Left ventricle myocardium inferior (tissue), 1 donor: ENCODE measurements at regions not wholly inside any gene's neighbourhood (a gene's known extent, or its start where the extent isn't known, plus 50 kb on each side); places are given as distances from the start of the nearest gene placed in this dataset.

Experiments used
- DNase-seq: peaks from one replicate; pipeline ENCODE4 v3.0.0-alpha.2; 2020
- H3K27ac ChIP-seq: fragments of 200-600 bp; replicated peaks from 2 replicates; pipeline ENCODE4 v1.8.0; 2021
- H3K27me3 ChIP-seq: fragments of 200-600 bp; 2 replicates; pipeline ENCODE4 v1.8.0; 2021; ENCODE audit warnings: low read depth
- H3K36me3 ChIP-seq: fragments of 200-600 bp; 2 replicates; pipeline ENCODE4 v1.8.0; 2021
- H3K4me1 ChIP-seq: fragments of 200-600 bp; 2 replicates; pipeline ENCODE4 v1.8.0; 2021
- H3K4me3 ChIP-seq: fragments of 200-600 bp; 2 replicates; pipeline ENCODE4 v1.8.0; 2021; ENCODE audit warnings: mild to moderate bottlenecking, moderate library complexity
- H3K9me3 ChIP-seq: fragments of 200-600 bp; replicated peaks from 2 replicates; pipeline ENCODE4 v1.8.0; 2021
- intact Hi-C: fragments of 100-400 bp; cut with micrococcal nuclease; formaldehyde crosslinking; loops from one replicate; pipeline ENCODE4 v1.11.0; 2022
- TF ChIP-seq, protein P1 (sequence below): fragments of 200-600 bp; IDR thresholded peaks from 2 replicates; pipeline ENCODE4 v1.8.0; 2021; ENCODE audit warnings: antibody characterized with exemption, mild to moderate bottlenecking, borderline replicate concordance
- donor health status: DM: no; HTN: yes; CAD: no; lungs with severe emphysema.

DNA sequence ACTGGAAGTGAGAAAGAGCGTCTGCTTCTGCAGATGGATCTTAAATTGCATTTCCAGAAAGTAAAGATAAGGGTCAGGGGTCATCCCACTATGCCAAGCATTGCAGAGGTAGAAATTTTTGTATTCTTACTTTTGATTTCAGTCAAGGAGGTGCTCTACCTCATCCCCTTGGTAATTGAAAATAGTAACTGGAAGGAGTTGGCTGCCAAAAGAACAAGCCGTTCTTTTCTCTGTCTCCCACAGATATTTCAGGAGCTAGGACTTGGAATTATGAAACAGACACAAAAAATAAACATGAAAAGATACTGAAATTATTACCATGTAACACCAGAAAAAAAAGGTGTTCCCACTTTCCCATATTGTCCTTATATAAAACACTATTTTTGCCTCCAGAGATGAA is 309.9 kb upstream of the UMPS start:
- peaks cover 41% of the 10 kb centered on the region for H3K36me3 ChIP-seq

DNA sequence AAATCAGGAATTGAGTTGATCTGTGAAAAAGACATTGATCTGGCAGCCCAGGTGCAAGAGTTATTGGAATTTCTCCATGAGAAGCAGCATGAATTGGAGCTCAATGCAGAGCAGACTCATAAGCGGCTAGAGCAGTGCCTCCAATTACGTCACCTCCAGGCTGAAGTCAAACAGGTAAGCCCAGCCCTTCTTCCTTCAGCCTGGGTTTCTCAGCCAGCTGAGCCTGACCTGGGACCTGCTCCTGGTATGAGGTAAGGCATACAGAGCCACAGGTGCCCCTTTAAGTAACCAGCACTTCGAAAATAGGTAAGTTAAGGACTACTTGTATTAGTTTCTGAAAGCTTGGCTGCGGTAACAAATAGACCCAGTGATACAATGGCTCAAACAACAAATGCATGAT is 307.4 kb upstream of the UMPS start:
- intact Hi-C loops: no loop called here
- Histone ChIP-seq H3K4me1 (peaks cover 18% of the 10 kb centered on the region), H3K27me3 (no peaks in the 10 kb centered on the region), H3K27ac (no peak overlapping the region), H3K9me3 (no peaks in the 10 kb centered on the region), H3K36me3 (peaks cover 38% of the 10 kb centered on the region), H3K4me3 (no peak overlapping the region)
- TF ChIP-seq, protein P1, sequence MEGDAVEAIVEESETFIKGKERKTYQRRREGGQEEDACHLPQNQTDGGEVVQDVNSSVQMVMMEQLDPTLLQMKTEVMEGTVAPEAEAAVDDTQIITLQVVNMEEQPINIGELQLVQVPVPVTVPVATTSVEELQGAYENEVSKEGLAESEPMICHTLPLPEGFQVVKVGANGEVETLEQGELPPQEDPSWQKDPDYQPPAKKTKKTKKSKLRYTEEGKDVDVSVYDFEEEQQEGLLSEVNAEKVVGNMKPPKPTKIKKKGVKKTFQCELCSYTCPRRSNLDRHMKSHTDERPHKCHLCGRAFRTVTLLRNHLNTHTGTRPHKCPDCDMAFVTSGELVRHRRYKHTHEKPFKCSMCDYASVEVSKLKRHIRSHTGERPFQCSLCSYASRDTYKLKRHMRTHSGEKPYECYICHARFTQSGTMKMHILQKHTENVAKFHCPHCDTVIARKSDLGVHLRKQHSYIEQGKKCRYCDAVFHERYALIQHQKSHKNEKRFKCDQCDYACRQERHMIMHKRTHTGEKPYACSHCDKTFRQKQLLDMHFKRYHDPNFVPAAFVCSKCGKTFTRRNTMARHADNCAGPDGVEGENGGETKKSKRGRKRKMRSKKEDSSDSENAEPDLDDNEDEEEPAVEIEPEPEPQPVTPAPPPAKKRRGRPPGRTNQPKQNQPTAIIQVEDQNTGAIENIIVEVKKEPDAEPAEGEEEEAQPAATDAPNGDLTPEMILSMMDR: no peak
- no peak for DNase-seq

More for the DNA sequence above, 309.9 kb upstream of the UMPS start:
- Histone ChIP-seq H3K9me3 (no peaks in the 10 kb centered on the region), H3K27me3 (no peaks in the 10 kb centered on the region), H3K27ac (no peak overlapping the region), H3K4me3 (no peak overlapping the region), H3K4me1 (peaks cover 18% of the 10 kb centered on the region)
- TF ChIP-seq, protein P1: no peak
- DNase-seq: no peak
- intact Hi-C loops: no loop called here

DNA sequence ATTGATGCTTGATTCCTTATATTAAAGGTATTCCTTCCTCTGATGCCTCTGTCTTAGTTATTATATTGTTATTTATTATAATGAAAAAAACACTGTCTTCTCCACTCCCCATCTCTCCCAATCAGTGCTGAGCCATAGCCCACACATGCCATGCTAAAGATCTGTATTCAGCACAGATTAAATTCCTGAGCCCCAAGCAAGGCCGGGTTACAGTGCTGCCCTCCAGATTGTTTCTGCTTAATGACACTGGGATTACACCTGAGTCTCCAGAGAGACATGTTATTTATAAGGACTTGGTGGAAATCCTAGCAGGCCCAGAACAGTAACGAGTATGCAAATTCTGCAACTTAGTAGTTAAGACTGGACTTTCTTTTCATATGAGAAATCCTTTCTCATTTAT is 305.9 kb upstream of the UMPS start:
- Histone ChIP-seq H3K36me3 (peaks cover 36% of the 10 kb centered on the region), H3K4me1 (peaks cover 16% of the 10 kb centered on the region), H3K27me3 (no peaks in the 10 kb centered on the region), H3K4me3 (no peak overlapping the region), H3K27ac (no peak overlapping the region), H3K9me3 (no peaks in the 10 kb centered on the region)
- TF ChIP-seq, protein P1: no peak
- DNase-seq: no peak
- intact Hi-C loops: no loop called here

DNA sequence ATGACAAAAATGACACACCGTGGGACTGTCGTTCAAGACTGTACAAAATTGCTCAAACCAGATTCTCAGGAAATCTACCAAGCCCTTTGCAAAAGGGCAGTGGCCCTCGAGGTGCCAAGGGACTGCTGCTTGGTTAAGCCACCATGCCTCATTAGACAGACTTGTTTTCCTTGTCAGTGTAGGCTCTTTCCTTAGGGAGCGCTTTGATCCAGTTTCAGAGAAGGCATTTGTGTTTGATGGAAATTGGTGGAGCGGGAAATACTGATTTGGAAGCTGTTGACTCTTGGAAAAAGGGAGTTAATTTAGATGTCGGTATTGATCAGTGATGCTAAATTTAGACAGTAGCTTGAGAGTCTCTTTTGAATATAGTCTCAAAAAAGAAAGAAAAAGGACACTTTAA is 304.3 kb upstream of the UMPS start:
- Histone ChIP-seq H3K27me3 (no peaks in the 10 kb centered on the region), H3K27ac (no peak overlapping the region), H3K4me1 (peaks cover under 1% of the 10 kb centered on the region), H3K36me3 (peaks cover 40% of the 10 kb centered on the region), H3K4me3 (no peak overlapping the region), H3K9me3 (no peaks in the 10 kb centered on the region)
- intact Hi-C loops: no loop called here
- DNase-seq: no peak
- TF ChIP-seq, protein P1: no peak

DNA sequence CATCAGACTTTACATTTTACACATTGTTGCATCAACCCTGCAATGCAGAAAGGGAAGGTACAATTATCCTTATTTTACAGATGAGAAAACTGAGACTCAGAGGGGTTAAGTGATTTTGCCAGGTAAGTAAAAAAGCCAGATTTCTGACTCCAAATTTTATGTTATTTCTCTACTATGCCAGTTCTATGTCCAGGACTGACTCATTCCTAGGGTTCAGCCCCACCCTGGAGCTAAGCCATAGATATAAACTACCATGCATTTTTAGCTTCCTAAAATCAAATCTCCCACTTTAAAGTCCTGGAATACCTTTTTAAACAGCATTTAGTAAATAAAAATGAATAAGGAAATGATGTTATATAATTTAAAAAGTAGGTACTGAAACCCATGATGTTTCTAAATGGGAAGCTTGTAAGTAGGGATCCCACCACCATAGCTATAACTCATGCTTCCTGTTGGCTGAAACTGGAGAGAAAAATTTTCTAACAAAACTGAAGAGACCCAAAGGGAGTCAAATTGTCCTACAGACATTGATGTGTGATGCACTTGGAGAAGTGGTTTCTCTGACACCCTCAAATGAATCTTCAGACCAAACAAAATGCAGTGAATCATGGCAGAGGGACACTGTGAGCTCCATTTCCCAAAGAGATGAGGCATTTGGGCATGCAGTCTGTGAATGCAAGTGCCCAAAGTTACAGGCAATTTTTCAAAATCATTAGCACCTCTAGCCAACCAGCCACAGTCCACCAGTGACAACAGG is 301.7 kb upstream of the UMPS start:
- peaks cover 42% of the 10 kb centered on the region for H3K36me3 ChIP-seq
- DNase-seq: no peak
- H3K9me3 ChIP-seq: no peaks in the 10 kb centered on the region
- intact Hi-C loops: no loop called here
- H3K4me3 ChIP-seq: no peak overlapping the region
- no peak overlapping the region for H3K27ac ChIP-seq
- H3K4me1 ChIP-seq: no peaks in the 10 kb centered on the region
- TF ChIP-seq, protein P1: no peak
- no peaks in the 10 kb centered on the region for H3K27me3 ChIP-seq
